Endothelial cell of umbilical vein (primary cell): ENCODE measurements at regions not wholly inside any gene's neighbourhood (a gene's known extent, or its start where the extent isn't known, plus 50 kb on each side); places are given as distances from the start of the nearest gene placed in this dataset.

Experiments used
- BruUV-seq: library from RNA; stranded (reverse); fragments of 400-500 nt; replicated peaks from 2 replicates; lab custom pipeline; 2021; lab: Mats Ljungman, UMichigan
- CTCF ChIA-PET: fragments of 300-600, 350-600 bp; sonication (Branson Sonifier 250); formaldehyde crosslinking; loops from one replicate; lab custom pipeline; 2021; ENCODE audit warnings: antibody characterized with exemption, inconsistent platforms; lab: Charles Lee
- POLR2A ChIA-PET: fragments of 300-600, 350-600 bp; sonication (Branson Sonifier 250); formaldehyde crosslinking; loops from one replicate; lab custom pipeline; 2021; ENCODE audit warnings: antibody characterized with exemption, inconsistent platforms; lab: Charles Lee
- DNase-seq: peaks from one replicate; pipeline ENCODE4 v3.0.0-alpha.2; 2011; ENCODE audit warnings: low read depth, low spot score
- FAIRE-seq: peaks from 2 replicates; lab custom pipeline; 2011; peaks lifted over from hg19 to GRCh38; lab: Jason Lieb, UNC
- H2AFZ ChIP-seq: 2 replicates; pipeline ENCODE4 v1.6.0; 2012; ENCODE audit warnings: low read depth, low read length, control low read depth, inconsistent platforms
- H3K27ac ChIP-seq: 2 replicates; pipeline ENCODE4 v1.5.1; 2011; ENCODE audit warnings: low read depth, mild to moderate bottlenecking, control low read depth, low read length, moderate library complexity; ENCODE audit not compliant: insufficient read depth
- H3K27me3 ChIP-seq, 2 experiments: 2 replicates each; pipeline versions ENCODE4 v1.6.0 to v1.6.1; 2011; ENCODE audit warnings: low read length in 2 of 2, mixed read lengths in 1 of 2; ENCODE audit not compliant: control insufficient read depth in 2 of 2, insufficient read depth in 2 of 2
- H3K36me3 ChIP-seq, 2 experiments: 2 replicates in 1 of 2; 3 replicates in 1 of 2; pipeline ENCODE4 v1.5.1; 2011; ENCODE audit warnings: low read length in 2 of 2, mild to moderate bottlenecking in 1 of 2, moderate library complexity in 1 of 2; ENCODE audit not compliant: control insufficient read depth in 2 of 2, insufficient read depth in 2 of 2; ENCODE audit errors: extremely low read depth in 1 of 2
- H3K4me1 ChIP-seq: 3 replicates; pipeline ENCODE4 v1.5.1; 2011; ENCODE audit warnings: mild to moderate bottlenecking, low read length; ENCODE audit not compliant: control insufficient read depth, insufficient read depth; ENCODE audit errors: extremely low read depth
- H3K4me2 ChIP-seq: 2 replicates; pipeline ENCODE4 v1.6.1; 2011; ENCODE audit warnings: low read length, control low read depth, mixed read lengths; ENCODE audit not compliant: insufficient read depth
- H3K4me3 ChIP-seq, 3 experiments: fragments of 200-600 bp in 1 of 3; sonication (generic), shearing (Covaris generic) in 1 of 3; replicated peaks in 1 of 3; 2 replicates each; pipeline ENCODE4 v1.5.1; 2011 to 2016; ENCODE audit warnings: control low read depth in 3 of 3, low read length in 3 of 3, mild to moderate bottlenecking in 2 of 3, inconsistent platforms in 1 of 3, low read depth in 1 of 3, moderate library complexity in 1 of 3; ENCODE audit not compliant: insufficient read depth in 1 of 3
- H3K79me2 ChIP-seq: 2 replicates; pipeline ENCODE4 v1.6.0; 2012; ENCODE audit warnings: low read length, inconsistent platforms; ENCODE audit not compliant: control insufficient read depth, insufficient read depth
- H3K9ac ChIP-seq: replicated peaks from 2 replicates; pipeline ENCODE3; 2011; ENCODE audit warnings: low read length, control low read depth; ENCODE audit not compliant: insufficient read depth; ENCODE audit errors: extremely low read depth
- H3K9me1 ChIP-seq: replicated peaks from 3 replicates; pipeline ENCODE4 v1.6.0; 2011; ENCODE audit warnings: mild to moderate bottlenecking, low read length; ENCODE audit not compliant: control insufficient read depth, insufficient read depth; ENCODE audit errors: extremely low read depth
- H3K9me3 ChIP-seq: replicated peaks from 2 replicates; pipeline ENCODE4 v1.5.1; 2012; ENCODE audit warnings: low read length, inconsistent platforms; ENCODE audit not compliant: control insufficient read depth, insufficient read depth
- H4K20me1 ChIP-seq: replicated peaks from 2 replicates; pipeline ENCODE3; 2011; ENCODE audit warnings: mild to moderate bottlenecking, low read length; ENCODE audit not compliant: control insufficient read depth, insufficient read depth; ENCODE audit errors: extremely low read depth
- EZH2 ChIP-seq: IDR thresholded peaks from 2 replicates; pipeline ENCODE4 v1.6.1; 2012; ENCODE audit warnings: borderline replicate concordance, low read depth, mild to moderate bottlenecking, moderate library complexity, low read length, inconsistent platforms; ENCODE audit not compliant: severe bottlenecking
- FOS ChIP-seq: IDR thresholded peaks from 2 replicates; pipeline ENCODE4 v1.6.1; 2011; ENCODE audit warnings: mild to moderate bottlenecking, low read length, moderate library complexity, borderline replicate concordance; ENCODE audit not compliant: insufficient read depth
- GATA2 ChIP-seq: IDR thresholded peaks from 2 replicates; pipeline ENCODE4 v1.7.0; 2011; ENCODE audit warnings: low read depth, mild to moderate bottlenecking, moderate library complexity, mixed read lengths, low read length; ENCODE audit not compliant: insufficient read length, insufficient read depth
- JUN ChIP-seq: IDR thresholded peaks from 2 replicates; pipeline ENCODE4 v1.6.1; 2011; ENCODE audit warnings: borderline replicate concordance, low read depth; ENCODE audit not compliant: insufficient read length, insufficient read depth
- MYC ChIP-seq: IDR thresholded peaks from one replicate; pipeline ENCODE4 v1.6.1; 2011; ENCODE audit warnings: mild to moderate bottlenecking, low read depth, low read length
- POLR2A ChIP-seq: IDR thresholded peaks from 2 replicates; pipeline ENCODE4 v1.6.1; 2012; ENCODE audit warnings: low read depth, mild to moderate bottlenecking, control low read depth, low read length
- POLR2AphosphoS5 ChIP-seq: IDR thresholded peaks from 2 replicates; pipeline ENCODE4 v1.6.1; 2012; ENCODE audit warnings: low read depth, mild to moderate bottlenecking, control low read depth, low read length, moderate library complexity; ENCODE audit not compliant: insufficient read depth
- dilution Hi-C: fragments of 300-500 bp; cut with MboI; formaldehyde crosslinking; loops from one replicate; pipeline ENCODE4 v1.15.0; 2019; ENCODE audit warnings: low sequenced_read_pairs; ENCODE audit not compliant: extremely low pct_ligation_motif_present
- intact Hi-C: fragments of 100-400 bp; cut with micrococcal nuclease; formaldehyde crosslinking; loops from one replicate; pipeline ENCODE4 v1.10.0; 2022
- TF ChIP-seq, protein P1 (sequence below): IDR thresholded peaks from 2 replicates; pipeline ENCODE4 v1.6.1; 2011; ENCODE audit not compliant: insufficient read depth, insufficient read length
- TF ChIP-seq, protein P2 (sequence below), 2 donors: IDR thresholded peaks; 1 replicate in 1 of 2; 2 replicates in 1 of 2; pipeline ENCODE4 v1.5.1; 2011; ENCODE audit warnings: low read length in 2 of 2, mild to moderate bottlenecking in 2 of 2, moderate library complexity in 2 of 2, control low read depth in 1 of 2, inconsistent platforms in 1 of 2, low read depth in 1 of 2; ENCODE audit not compliant: insufficient read depth in 1 of 2; ENCODE audit errors: extremely low read depth in 1 of 2

DNA sequence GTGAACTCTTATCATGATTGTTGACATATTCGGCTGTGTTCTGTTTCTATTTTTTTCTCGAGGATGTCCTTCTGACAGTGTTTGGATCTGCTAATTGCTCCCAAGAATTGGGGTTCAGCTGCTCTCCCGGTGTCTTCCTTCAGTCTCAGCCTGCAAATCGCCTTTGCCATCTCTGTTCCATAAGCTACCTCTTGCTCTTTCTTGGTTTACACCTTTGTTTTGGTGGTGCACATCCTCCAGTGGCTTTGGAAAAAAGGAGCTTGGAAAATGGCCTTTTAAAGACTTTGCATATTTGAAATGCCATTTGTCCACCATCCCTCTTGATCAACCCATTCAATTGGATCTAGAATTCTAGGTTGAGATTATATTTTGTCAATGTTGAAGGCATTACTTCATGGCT is 137.2 kb downstream of the URI1 start:
- BruUV-seq, result no TSS peak
- dilution Hi-C loops (no loop called here), intact Hi-C loops (no loop called here)
- no peak overlapping the region for H3K27ac ChIP-seq
- ChIA-PET POLR2A (no interaction called here), CTCF (no interaction called here)
- no peaks in the 10 kb centered on the region for H3K27me3 ChIP-seq
- H3K9me3 ChIP-seq, result no peaks in the 10 kb centered on the region
- no peak for DNase-seq
- no peaks in the 10 kb centered on the region for H3K4me1 ChIP-seq
- no peaks in the 10 kb centered on the region for H3K9me1 ChIP-seq
- H3K9ac ChIP-seq, result no peak overlapping the region
- FAIRE-seq, result no peak
- H2AFZ ChIP-seq, result no peak overlapping the region
- H3K79me2 ChIP-seq, result no peaks in the 10 kb centered on the region
- no peaks in the 10 kb centered on the region for H4K20me1 ChIP-seq
- no peaks in the 10 kb centered on the region for H3K36me3 ChIP-seq
- TF ChIP-seq JUN (no peak), POLR2A (no peak), POLR2AphosphoS5 (no peak), GATA2 (no peak), FOS (no peak), EZH2 (no peak), MYC (no peak)
- TF ChIP-seq, protein P1, sequence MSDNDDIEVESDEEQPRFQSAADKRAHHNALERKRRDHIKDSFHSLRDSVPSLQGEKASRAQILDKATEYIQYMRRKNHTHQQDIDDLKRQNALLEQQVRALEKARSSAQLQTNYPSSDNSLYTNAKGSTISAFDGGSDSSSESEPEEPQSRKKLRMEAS, result no peak
- TF ChIP-seq, protein P2, sequence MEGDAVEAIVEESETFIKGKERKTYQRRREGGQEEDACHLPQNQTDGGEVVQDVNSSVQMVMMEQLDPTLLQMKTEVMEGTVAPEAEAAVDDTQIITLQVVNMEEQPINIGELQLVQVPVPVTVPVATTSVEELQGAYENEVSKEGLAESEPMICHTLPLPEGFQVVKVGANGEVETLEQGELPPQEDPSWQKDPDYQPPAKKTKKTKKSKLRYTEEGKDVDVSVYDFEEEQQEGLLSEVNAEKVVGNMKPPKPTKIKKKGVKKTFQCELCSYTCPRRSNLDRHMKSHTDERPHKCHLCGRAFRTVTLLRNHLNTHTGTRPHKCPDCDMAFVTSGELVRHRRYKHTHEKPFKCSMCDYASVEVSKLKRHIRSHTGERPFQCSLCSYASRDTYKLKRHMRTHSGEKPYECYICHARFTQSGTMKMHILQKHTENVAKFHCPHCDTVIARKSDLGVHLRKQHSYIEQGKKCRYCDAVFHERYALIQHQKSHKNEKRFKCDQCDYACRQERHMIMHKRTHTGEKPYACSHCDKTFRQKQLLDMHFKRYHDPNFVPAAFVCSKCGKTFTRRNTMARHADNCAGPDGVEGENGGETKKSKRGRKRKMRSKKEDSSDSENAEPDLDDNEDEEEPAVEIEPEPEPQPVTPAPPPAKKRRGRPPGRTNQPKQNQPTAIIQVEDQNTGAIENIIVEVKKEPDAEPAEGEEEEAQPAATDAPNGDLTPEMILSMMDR (IDR thresholded peaks at IDR 0.05; ENCODE audit: extremely low read depth in 1 of 2, insufficient read depth in 1 of 2, low read depth in 1 of 2, low read length in 2 of 2), result no peak
- no peak overlapping the region for H3K4me3 ChIP-seq
- no peak overlapping the region for H3K4me2 ChIP-seq
